H1 (cell line): ENCODE measurements at regions not wholly inside any gene's neighbourhood (a gene's known extent, or its start where the extent isn't known, plus 50 kb on each side); places are given as distances from the start of the nearest gene placed in this dataset.

Experiments
- CTCF ChIP-seq, 3 experiments: IDR thresholded peaks; 1 replicate in 2 of 3; 2 replicates in 1 of 3; pipeline versions ENCODE4 v1.5.1 to v1.6.1; 2011; ENCODE audit warnings: low read length in 3 of 3, mild to moderate bottlenecking in 3 of 3, inconsistent platforms in 2 of 3, low read depth in 1 of 3, moderate library complexity in 1 of 3; ENCODE audit not compliant: insufficient read depth in 1 of 3; ENCODE audit errors: control extremely low read depth in 1 of 3
- EZH2 ChIP-seq: fragments of 200-600 bp; sonication (generic); IDR thresholded peaks from 2 replicates; pipeline ENCODE4 v1.7.1; 2012; ENCODE audit warnings: low read depth, mild to moderate bottlenecking, moderate library complexity, low read length, inconsistent platforms; ENCODE audit not compliant: severe bottlenecking
- RBBP5 ChIP-seq: IDR thresholded peaks from 2 replicates; pipeline ENCODE4 v1.7.1; 2012; ENCODE audit warnings: low read depth, mild to moderate bottlenecking, inconsistent platforms, low read length, moderate library complexity, borderline replicate concordance
- TEAD4 ChIP-seq: IDR thresholded peaks from 2 replicates; pipeline ENCODE4 v1.6.1; 2012; ENCODE audit warnings: low read depth, low read length, inconsistent platforms, mixed read lengths

- no peak for TF ChIP-seq CTCF (IDR thresholded peaks at IDR 0.05; ENCODE audit: control extremely low read depth in 1 of 3, insufficient read depth in 1 of 3, low read depth in 1 of 3, low read length in 3 of 3)
- TF ChIP-seq TEAD4 = no peak
- TF ChIP-seq RBBP5 = no peak
- TF ChIP-seq EZH2 = no peak
Observed at GRCh38 chr1:164479242-164479641, 79.7 kb upstream of the PBX1 start (continued).
